OCI-LY3 (cell line): ENCODE measurements at regions not wholly inside any gene's neighbourhood (a gene's known extent, or its start where the extent isn't known, plus 50 kb on each side); places are given as distances from the start of the nearest gene placed in this dataset.

Experiments
- CTCF ChIP-seq: fragments of 200-600, 300-600 bp; sonication (generic); IDR thresholded peaks from 2 replicates; pipeline ENCODE4 v1.5.1; 2014; ENCODE audit warnings: antibody characterized with exemption, low read length, low read depth
- EZH2phosphoT487 ChIP-seq: fragments of 200-600 bp; shearing (Covaris generic); IDR thresholded peaks from 2 replicates; pipeline ENCODE4 v1.6.1; 2018; ENCODE audit warnings: antibody characterized with exemption, mixed run types, low read depth

GRCh38 chr18:28411806-28412205, 234.9 kb upstream of the CDH2 start:
- TF ChIP-seq CTCF = no peak
- TF ChIP-seq EZH2phosphoT487 = no peak
